H9 (cell line): ENCODE measurements at regions not wholly inside any gene's neighbourhood (a gene's known extent, or its start where the extent isn't known, plus 50 kb on each side); places are given as distances from the start of the nearest gene placed in this dataset.

Source experiments
- DNase-seq: peaks from one replicate; pipeline ENCODE4 v3.0.0-alpha.2; 2017
- H2AFZ ChIP-seq: one replicate; pipeline ENCODE4 v1.6.1; 2013; ENCODE audit warnings: mild to moderate bottlenecking, low read length, control low read depth, moderate library complexity
- H2AK5ac ChIP-seq: 2 replicates; pipeline ENCODE4 v1.6.1; 2013; ENCODE audit warnings: low read length, control low read depth, mixed read lengths; ENCODE audit not compliant: insufficient read length
- H2BK120ac ChIP-seq: one replicate; pipeline ENCODE4 v1.6.1; 2013; ENCODE audit warnings: low read depth, mild to moderate bottlenecking, low read length, control low read depth, inconsistent platforms; ENCODE audit not compliant: poor library complexity, severe bottlenecking
- H2BK12ac ChIP-seq: 2 replicates; pipeline ENCODE4 v1.6.1; 2013; ENCODE audit warnings: low read length, control low read depth, mixed read lengths, low read depth; ENCODE audit not compliant: insufficient read length
- H2BK15ac ChIP-seq: 2 replicates; pipeline ENCODE4 v1.6.1; 2013; ENCODE audit warnings: low read depth, low read length, control low read depth
- H2BK20ac ChIP-seq: one replicate; pipeline ENCODE4 v1.6.1; 2013; ENCODE audit warnings: low read depth, mild to moderate bottlenecking, low read length, control low read depth, inconsistent platforms; ENCODE audit not compliant: poor library complexity, severe bottlenecking
- H2BK5ac ChIP-seq: 2 replicates; pipeline ENCODE4 v1.6.1; 2013; ENCODE audit warnings: low read length, control low read depth, mixed read lengths; ENCODE audit not compliant: insufficient read length
- H3K14ac ChIP-seq: 2 replicates; pipeline ENCODE4 v1.6.1; 2013; ENCODE audit warnings: low read length, control low read depth; ENCODE audit not compliant: insufficient read depth
- H3K18ac ChIP-seq: 2 replicates; pipeline ENCODE4 v1.6.1; 2013; ENCODE audit warnings: low read depth, mild to moderate bottlenecking, mixed read lengths, low read length, control low read depth; ENCODE audit not compliant: insufficient read length
- H3K23ac ChIP-seq: 2 replicates; pipeline ENCODE4 v1.6.1; 2013; ENCODE audit warnings: low read length, control low read depth, mixed read lengths, low read depth; ENCODE audit not compliant: insufficient read length
- H3K23me2 ChIP-seq: 2 replicates; pipeline ENCODE4 v1.6.1; 2013; ENCODE audit warnings: low read depth, mild to moderate bottlenecking, mixed read lengths, low read length, control low read depth; ENCODE audit not compliant: insufficient read length, poor library complexity, severe bottlenecking
- H3K27ac ChIP-seq: 2 replicates; pipeline ENCODE4 v1.5.1; 2013; ENCODE audit warnings: low read length, control low read depth, mixed read lengths, low read depth; ENCODE audit not compliant: insufficient read length
- H3K27me3 ChIP-seq: 2 replicates; pipeline ENCODE4 v1.6.1; 2013; ENCODE audit warnings: low read length, control low read depth, inconsistent platforms; ENCODE audit not compliant: insufficient read depth
- H3K4ac ChIP-seq: 2 replicates; pipeline ENCODE4 v1.6.1; 2013; ENCODE audit warnings: low read depth, mild to moderate bottlenecking, control low read depth, inconsistent platforms, low read length, moderate library complexity
- H3K4me1 ChIP-seq: 2 replicates; pipeline ENCODE4 v1.6.1; 2013; ENCODE audit warnings: low read length, control low read depth, inconsistent platforms; ENCODE audit not compliant: insufficient read depth
- H3K4me2 ChIP-seq: 2 replicates; pipeline ENCODE4 v1.6.1; 2013; ENCODE audit warnings: low read length, control low read depth, mixed read lengths; ENCODE audit not compliant: insufficient read length, insufficient read depth
- H3K56ac ChIP-seq: 2 replicates; pipeline ENCODE4 v1.6.1; 2013; ENCODE audit warnings: low read depth, mild to moderate bottlenecking, mixed read lengths, low read length, control low read depth; ENCODE audit not compliant: insufficient read length
- H3K79me1 ChIP-seq: 2 replicates; pipeline ENCODE4 v1.6.1; 2013; ENCODE audit warnings: low read depth, mild to moderate bottlenecking, moderate library complexity, low read length, control low read depth, inconsistent platforms; ENCODE audit not compliant: insufficient read depth, poor library complexity, severe bottlenecking
- H3K79me2 ChIP-seq: 2 replicates; pipeline ENCODE4 v1.6.1; 2013; ENCODE audit warnings: low read length, control low read depth, inconsistent platforms; ENCODE audit not compliant: insufficient read depth
- H3K9ac ChIP-seq: 2 replicates; pipeline ENCODE4 v1.6.1; 2013; ENCODE audit warnings: low read length, control low read depth, mixed read lengths; ENCODE audit not compliant: insufficient read length; ENCODE audit errors: extremely low read depth
- H3K9me3 ChIP-seq: one replicate; pipeline ENCODE4 v1.6.1; 2013; ENCODE audit warnings: low read depth, low read length, inconsistent platforms; ENCODE audit not compliant: control insufficient read depth
- H3T11ph ChIP-seq: one replicate; pipeline ENCODE4 v1.6.1; 2013; ENCODE audit warnings: mild to moderate bottlenecking, low read length, control low read depth, inconsistent platforms
- H4K20me1 ChIP-seq: one replicate; pipeline ENCODE4 v1.6.1; 2013; ENCODE audit not compliant: control insufficient read depth, insufficient read length, insufficient read depth
- H4K5ac ChIP-seq: 2 replicates; pipeline ENCODE4 v1.6.1; 2013; ENCODE audit warnings: low read depth, mild to moderate bottlenecking, mixed read lengths, low read length, control low read depth; ENCODE audit not compliant: insufficient read length
- H4K8ac ChIP-seq: replicated peaks from 2 replicates; pipeline ENCODE4 v1.6.1; 2013; ENCODE audit warnings: low read length, control low read depth, mixed read lengths, low read depth; ENCODE audit not compliant: insufficient read length
- H4K91ac ChIP-seq: 2 replicates; pipeline ENCODE4 v1.6.1; 2013; ENCODE audit warnings: low read depth, mild to moderate bottlenecking, moderate library complexity, mixed read lengths, low read length, control low read depth; ENCODE audit not compliant: insufficient read length
- H3K27ac Mint-ChIP-seq, 3 experiments: 2 replicates in 2 of 3; 3 replicates in 1 of 3; pipeline ENCODE4 v1.8.0; 2020 to 2021; ENCODE audit warnings: mixed read lengths in 3 of 3, mild to moderate bottlenecking in 1 of 3, moderate library complexity in 1 of 3
- H3K27me3 Mint-ChIP-seq: 2 replicates; pipeline ENCODE4 v1.8.0; 2021; ENCODE audit warnings: low read depth, mild to moderate bottlenecking, moderate library complexity, mixed read lengths
- H3K36me3 Mint-ChIP-seq, 3 experiments: 2 replicates in 2 of 3; 3 replicates in 1 of 3; pipeline ENCODE4 v1.8.0; 2020 to 2021; ENCODE audit warnings: low read depth in 3 of 3, mixed read lengths in 3 of 3; ENCODE audit not compliant: insufficient read depth in 1 of 3
- H3K4me1 Mint-ChIP-seq, 2 experiments: 2 replicates each; pipeline ENCODE4 v1.8.0; 2020; ENCODE audit warnings: mixed read lengths in 2 of 2
- H3K4me3 Mint-ChIP-seq, 2 experiments: 2 replicates in 1 of 2; 3 replicates in 1 of 2; pipeline ENCODE4 v1.8.0; 2020 to 2021; ENCODE audit warnings: mild to moderate bottlenecking in 2 of 2, mixed read lengths in 2 of 2, moderate library complexity in 1 of 2
- H3K9me3 Mint-ChIP-seq, 2 experiments: 2 replicates in 1 of 2; 3 replicates in 1 of 2; pipeline ENCODE4 v1.8.0; 2020; ENCODE audit warnings: mild to moderate bottlenecking in 2 of 2, mixed read lengths in 2 of 2, moderate library complexity in 1 of 2
- TF ChIP-seq, protein P1 (sequence below): fragments of 200-600 bp; sonication (generic); conservative IDR thresholded peaks from 3 replicates; pipeline ENCODE4 v1.8.0; 2021; ENCODE audit warnings: antibody characterized with exemption, mild to moderate bottlenecking

DNA sequence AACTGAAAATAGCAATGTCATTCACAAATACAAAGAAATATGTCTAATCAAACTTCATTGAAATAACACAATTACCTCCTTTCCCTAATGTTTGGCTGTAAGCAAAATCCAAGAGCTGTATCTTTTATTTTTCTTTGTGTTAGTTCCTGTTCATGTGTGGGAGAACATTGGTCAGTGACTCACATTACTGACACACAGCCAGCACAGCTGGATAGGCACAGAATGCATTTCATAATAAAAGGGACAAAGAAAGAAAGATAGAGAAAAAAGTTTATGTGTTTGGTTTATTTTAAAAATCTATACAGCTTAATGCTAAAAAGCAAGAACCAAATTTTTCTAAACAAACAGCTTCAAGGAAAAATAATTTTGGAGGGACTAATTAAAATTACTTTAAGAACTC is 185.6 kb upstream of the COL3A1 start:
- H3K14ac ChIP-seq = no peak overlapping the region
- H3K9me3 Mint-ChIP-seq = no peaks in the 10 kb centered on the region
- H3K27me3 ChIP-seq = no peaks in the 10 kb centered on the region
- no peak overlapping the region for H4K91ac ChIP-seq
- H3K9ac ChIP-seq = no peak overlapping the region
- no peak overlapping the region for H2BK15ac ChIP-seq
- H3T11ph ChIP-seq = no peak overlapping the region
- H3K36me3 Mint-ChIP-seq = no peaks in the 10 kb centered on the region
- no peak overlapping the region for H2BK20ac ChIP-seq
- H2BK12ac ChIP-seq = no peak overlapping the region
- H4K20me1 ChIP-seq = no peaks in the 10 kb centered on the region
- H4K5ac ChIP-seq = no peak overlapping the region
- no peaks in the 10 kb centered on the region for H3K9me3 ChIP-seq
- TF ChIP-seq, protein P1, sequence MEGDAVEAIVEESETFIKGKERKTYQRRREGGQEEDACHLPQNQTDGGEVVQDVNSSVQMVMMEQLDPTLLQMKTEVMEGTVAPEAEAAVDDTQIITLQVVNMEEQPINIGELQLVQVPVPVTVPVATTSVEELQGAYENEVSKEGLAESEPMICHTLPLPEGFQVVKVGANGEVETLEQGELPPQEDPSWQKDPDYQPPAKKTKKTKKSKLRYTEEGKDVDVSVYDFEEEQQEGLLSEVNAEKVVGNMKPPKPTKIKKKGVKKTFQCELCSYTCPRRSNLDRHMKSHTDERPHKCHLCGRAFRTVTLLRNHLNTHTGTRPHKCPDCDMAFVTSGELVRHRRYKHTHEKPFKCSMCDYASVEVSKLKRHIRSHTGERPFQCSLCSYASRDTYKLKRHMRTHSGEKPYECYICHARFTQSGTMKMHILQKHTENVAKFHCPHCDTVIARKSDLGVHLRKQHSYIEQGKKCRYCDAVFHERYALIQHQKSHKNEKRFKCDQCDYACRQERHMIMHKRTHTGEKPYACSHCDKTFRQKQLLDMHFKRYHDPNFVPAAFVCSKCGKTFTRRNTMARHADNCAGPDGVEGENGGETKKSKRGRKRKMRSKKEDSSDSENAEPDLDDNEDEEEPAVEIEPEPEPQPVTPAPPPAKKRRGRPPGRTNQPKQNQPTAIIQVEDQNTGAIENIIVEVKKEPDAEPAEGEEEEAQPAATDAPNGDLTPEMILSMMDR = no peak
- H3K27ac ChIP-seq = no peak overlapping the region
- H3K4me2 ChIP-seq = no peak overlapping the region
- H3K79me2 ChIP-seq = no peaks in the 10 kb centered on the region
- H3K79me1 ChIP-seq = no peaks in the 10 kb centered on the region
- H3K23me2 ChIP-seq = no peaks in the 10 kb centered on the region
- no peak overlapping the region for H2BK5ac ChIP-seq
- no peak overlapping the region for H2AFZ ChIP-seq
- H3K4ac ChIP-seq = no peak overlapping the region
- DNase-seq = no peak
- H2AK5ac ChIP-seq = no peak overlapping the region
- no peak overlapping the region for H3K23ac ChIP-seq
- H3K27ac Mint-ChIP-seq = no peak overlapping the region
- no peaks in the 10 kb centered on the region for H3K27me3 Mint-ChIP-seq
- H4K8ac ChIP-seq = no peak overlapping the region
- no peak overlapping the region for H2BK120ac ChIP-seq
- H3K56ac ChIP-seq = no peak overlapping the region
- H3K4me1 ChIP-seq = no peaks in the 10 kb centered on the region
- no peak overlapping the region for H3K18ac ChIP-seq
- H3K4me1 Mint-ChIP-seq = peaks cover 0 to 2% of the 10 kb centered on the region in 2 experiments; a peak in 1 of 4 replicates
- no peak overlapping the region for H3K4me3 Mint-ChIP-seq
